GM12878 (cell line): ENCODE measurements at regions not wholly inside any gene's neighbourhood (a gene's known extent, or its start where the extent isn't known, plus 50 kb on each side); places are given as distances from the start of the nearest gene placed in this dataset.

Experiments used
- ATAC-seq: fragments of 200-7000 bp; cut with Tn5 transposase; 3 replicates; pipeline ENCODE4 v1.9.1; 2020; ENCODE audit warnings: mild to moderate bottlenecking, moderate library complexity
- BruUV-seq: library from RNA; stranded (reverse); fragments of 400-500 nt; replicated peaks from 2 replicates; lab custom pipeline; 2021; lab: Mats Ljungman, UMichigan
- CTCF ChIA-PET: fragments of 300-600 bp; sonication (Branson Sonifier 250); formaldehyde crosslinking; extraction: SDS; loops from one replicate; lab custom pipeline; 2021; ENCODE audit warnings: inconsistent platforms; lab: Yijun Ruan, JAX
- POLR2A ChIA-PET: fragments of 350-600 bp; formaldehyde crosslinking; extraction: SDS; loops from one replicate; lab custom pipeline; 2021; ENCODE audit warnings: inconsistent platforms; lab: Charles Lee
- RAD21 ChIA-PET: fragments of 300-600 bp; sonication (Branson Sonifier 250); formaldehyde crosslinking; loops from one replicate; lab custom pipeline; 2023; ENCODE audit warnings: antibody characterized with exemption; ENCODE audit not compliant: unreplicated experiment; lab: Charles Lee
- SMC1A ChIA-PET: fragments of 300-600 bp; sonication (Branson Sonifier 250); formaldehyde crosslinking; loops from one replicate; lab custom pipeline; 2023; ENCODE audit not compliant: unreplicated experiment, uncharacterized antibody; lab: Charles Lee
- DNase-seq: peaks from one replicate; pipeline ENCODE4 v3.0.0-alpha.2; 2011; ENCODE audit warnings: low read depth, low spot score
- FAIRE-seq: peaks from 3 replicates; lab custom pipeline; 2011; peaks lifted over from hg19 to GRCh38; lab: Jason Lieb, UNC
- H2AFZ ChIP-seq: 2 replicates; pipeline ENCODE4 v1.6.0; 2011; ENCODE audit warnings: low read depth, low read length, control low read depth; ENCODE audit not compliant: control insufficient read depth
- H3K27ac ChIP-seq: 2 replicates; pipeline ENCODE4 v1.5.1; 2011; ENCODE audit warnings: control low read depth; ENCODE audit not compliant: control insufficient read depth, insufficient read depth
- H3K27me3 ChIP-seq, 2 experiments: replicated peaks in 1 of 2; 2 replicates each; pipeline versions ENCODE4 v1.6.0 to v1.6.1; 2011; ENCODE audit warnings: low read length in 1 of 2; ENCODE audit not compliant: control insufficient read depth in 2 of 2, insufficient read depth in 2 of 2
- H3K36me3 ChIP-seq, 2 experiments: 2 replicates each; pipeline ENCODE4 v1.5.1; 2011; ENCODE audit warnings: low read length in 1 of 2; ENCODE audit not compliant: control insufficient read depth in 2 of 2, insufficient read depth in 2 of 2
- H3K4me1 ChIP-seq: 2 replicates; pipeline ENCODE4 v1.6.1; 2011; ENCODE audit warnings: mild to moderate bottlenecking, low read length, moderate library complexity, mixed read lengths; ENCODE audit not compliant: control insufficient read depth, insufficient read depth
- H3K4me2 ChIP-seq: 2 replicates; pipeline ENCODE4 v1.6.0; 2011; ENCODE audit warnings: control low read depth; ENCODE audit not compliant: control insufficient read depth, insufficient read depth
- H3K4me3 ChIP-seq: fragments of 200-600 bp; sonication (generic); 2 replicates; pipeline ENCODE4 v1.5.1; 2016
- H3K79me2 ChIP-seq: 2 replicates; pipeline ENCODE4 v1.6.0; 2011; ENCODE audit warnings: low read length; ENCODE audit not compliant: control insufficient read depth, insufficient read depth
- H3K9ac ChIP-seq: 2 replicates; pipeline ENCODE4 v1.8.0; 2011; ENCODE audit warnings: low read length, control low read depth, mixed read lengths; ENCODE audit not compliant: control insufficient read depth, insufficient read depth
- H3K9me3 ChIP-seq: replicated peaks from 3 replicates; pipeline ENCODE4 v1.5.1; 2011; ENCODE audit warnings: mild to moderate bottlenecking, low read length; ENCODE audit not compliant: control insufficient read depth, insufficient read depth
- H4K20me1 ChIP-seq: 2 replicates; pipeline ENCODE4 v1.6.0; 2011; ENCODE audit not compliant: control insufficient read depth, insufficient read depth
- BACH1 ChIP-seq: fragments of 450-650 bp; IDR thresholded peaks from 2 replicates; pipeline ENCODE4 v1.6.1; 2017; ENCODE audit warnings: mild to moderate bottlenecking, borderline replicate concordance
- BRCA1 ChIP-seq: IDR thresholded peaks from 2 replicates; pipeline ENCODE4 v1.6.1; 2011; ENCODE audit warnings: low read depth, low read length, improper control_type of control experiment
- E2F4 ChIP-seq: IDR thresholded peaks from 2 replicates; pipeline ENCODE4 v1.6.1; 2012; ENCODE audit warnings: low read depth, low read length, improper control_type of control experiment
- EGR1 ChIP-seq, 2 experiments: IDR thresholded peaks; 1 replicate in 1 of 2; 2 replicates in 1 of 2; pipeline ENCODE4 v1.6.1; 2011 to 2012; ENCODE audit warnings: low read depth in 2 of 2, low read length in 2 of 2, borderline replicate concordance in 1 of 2, mild to moderate bottlenecking in 1 of 2, moderate library complexity in 1 of 2
- ELK1 ChIP-seq: IDR thresholded peaks from 2 replicates; pipeline ENCODE4 v1.6.1; 2012; ENCODE audit warnings: low read depth, low read length, improper control_type of control experiment
- EZH2 ChIP-seq: IDR thresholded peaks from 2 replicates; pipeline ENCODE4 v1.6.1; 2012; ENCODE audit warnings: low read depth, mild to moderate bottlenecking, control low read depth, inconsistent platforms, low read length, borderline replicate concordance; ENCODE audit not compliant: control insufficient read depth
- IRF4 ChIP-seq: IDR thresholded peaks from 2 replicates; pipeline ENCODE4 v1.6.1; 2011; ENCODE audit warnings: low read depth, low read length
- JUNB ChIP-seq: IDR thresholded peaks from 2 replicates; pipeline ENCODE4 v1.6.1; 2016; ENCODE audit warnings: antibody characterized with exemption, mild to moderate bottlenecking
- MEF2A ChIP-seq: IDR thresholded peaks from 2 replicates; pipeline ENCODE4 v1.6.1; 2011; ENCODE audit warnings: low read depth, mild to moderate bottlenecking, low read length, moderate library complexity; ENCODE audit not compliant: insufficient read depth
- MTA2 ChIP-seq: fragments of 450-650 bp; IDR thresholded peaks from 2 replicates; pipeline ENCODE4 v1.6.1; 2016; ENCODE audit warnings: low read depth, mild to moderate bottlenecking, moderate library complexity
- NR2C1 ChIP-seq: fragments of 450-650 bp; IDR thresholded peaks from 2 replicates; pipeline ENCODE4 v1.6.1; 2017; ENCODE audit warnings: antibody characterized with exemption, mild to moderate bottlenecking, moderate library complexity
- PKNOX1 ChIP-seq: fragments of 450-650 bp; IDR thresholded peaks from 2 replicates; pipeline ENCODE4 v1.6.1; 2016; ENCODE audit warnings: mild to moderate bottlenecking
- RCOR1 ChIP-seq: conservative IDR thresholded peaks from 2 replicates; pipeline ENCODE4 v1.6.1; 2012; ENCODE audit warnings: low read depth, low read length, improper control_type of control experiment
- SP1 ChIP-seq: IDR thresholded peaks from one replicate; pipeline ENCODE4 v1.6.1; 2011; ENCODE audit warnings: low read depth, low read length
- WRNIP1 ChIP-seq: IDR thresholded peaks from 2 replicates; pipeline ENCODE4 v1.6.1; 2011; ENCODE audit warnings: low read depth, low read length, improper control_type of control experiment, borderline replicate concordance
- WGBS: methylation state at CpG from one replicate; pipeline ENCODE4 v1.1.6; 2016; ENCODE audit warnings: low lambda C conversion rate; ENCODE audit not compliant: insufficient replicate concordance, insufficient coverage; ENCODE audit errors: missing lambda C conversion rate; 5-methylcytosine and 5-hydroxymethylcytosine counted together
- in situ Hi-C: fragments of 300-500 bp; cut with MboI; formaldehyde crosslinking; loops from 9 replicates; pipeline ENCODE4 v1.14.3; 2018; ENCODE audit warnings: mixed read lengths
- intact Hi-C: fragments of 100-400 bp; cut with micrococcal nuclease; formaldehyde crosslinking; loops from one replicate; pipeline ENCODE4 v1.14.2; 2022; ENCODE audit not compliant: unreplicated experiment

GRCh38 chr22:49431551-49431950, 396.1 kb downstream of the BRD1 start:
- in situ Hi-C loops (loop anchor here (10.0 kb wide), 1 partner anchor 57 kb away; no protein-coding TSS in a partner anchor), intact Hi-C loops (no loop called here)
- H2AFZ ChIP-seq: no peak overlapping the region
- no peak overlapping the region for H3K4me3 ChIP-seq
- ChIA-PET RAD21 (no interaction called here), SMC1A (no interaction called here)
- no peaks in the 10 kb centered on the region for H3K79me2 ChIP-seq
- ATAC-seq: no peak
- no peaks in the 10 kb centered on the region for H3K36me3 ChIP-seq
- H3K9ac ChIP-seq: no peak overlapping the region
- no peaks in the 10 kb centered on the region; the same call in 2 of the 3 replicates for H3K9me3 ChIP-seq
- whole genome bisulfite sequencing: 32% methylated on average over 2 of the region's 2 CpGs
- FAIRE-seq: no peak
- H3K4me2 ChIP-seq: no peak overlapping the region
- H4K20me1 ChIP-seq: no peaks in the 10 kb centered on the region
- H3K27me3 ChIP-seq: no peaks in the 10 kb centered on the region
- H3K4me1 ChIP-seq: no peaks in the 10 kb centered on the region
- TF ChIP-seq PKNOX1: no peak
- TF ChIP-seq, all 136 proteins: peak for 0
- CTCF ChIA-PET: no interaction called here
- BruUV-seq: no TSS peak
- no peak for DNase-seq
- no peak overlapping the region for H3K27ac ChIP-seq
- POLR2A ChIA-PET: no interaction called here

GRCh38 chr22:49429066-49429465, 398.6 kb downstream of the BRD1 start:
- Histone ChIP-seq H3K4me1 (no peaks in the 10 kb centered on the region), H3K4me3 (no peak overlapping the region), H3K9me3 (no peaks in the 10 kb centered on the region), H2AFZ (no peak overlapping the region), H3K36me3 (no peaks in the 10 kb centered on the region), H3K4me2 (no peak overlapping the region), H3K27me3 (no peaks in the 10 kb centered on the region), H3K27ac (no peak overlapping the region), H4K20me1 (no peaks in the 10 kb centered on the region), H3K79me2 (no peaks in the 10 kb centered on the region), H3K9ac (no peak overlapping the region)
- intact Hi-C loops: no loop called here
- ATAC-seq (no peak), FAIRE-seq (no peak), DNase-seq (no peak)
- RAD21 ChIA-PET: no interaction called here
- SMC1A ChIA-PET: no interaction called here
- BruUV-seq: no TSS peak
- POLR2A ChIA-PET: no interaction called here
- CTCF ChIA-PET: no interaction called here
- in situ Hi-C loops: no loop called here
- WGBS: 22% methylated on average over 7 of the region's 7 CpGs
- TF ChIP-seq BRCA1: no peak
- TF ChIP-seq ELK1: no peak
- TF ChIP-seq MEF2A: no peak
- no peak for TF ChIP-seq WRNIP1
- TF ChIP-seq JUNB: no peak
- no peak for TF ChIP-seq NR2C1
- TF ChIP-seq E2F4: no peak
- TF ChIP-seq IRF4: no peak
- no peak for TF ChIP-seq PKNOX1
- no peak for TF ChIP-seq RCOR1
- TF ChIP-seq BACH1: no peak
- TF ChIP-seq EZH2: no peak
- no peak for TF ChIP-seq SP1
- TF ChIP-seq EGR1 (IDR thresholded peaks at IDR 0.05; ENCODE audit: borderline replicate concordance in 1 of 2, low read depth in 2 of 2, low read length in 2 of 2): no peak
- no peak for TF ChIP-seq MTA2
